CD4-positive, alpha-beta T cell treated with Interleukin-6 for 4 hours (primary cell): ENCODE measurements at regions not wholly inside any gene's neighbourhood (a gene's known extent, or its start where the extent isn't known, plus 50 kb on each side); places are given as distances from the start of the nearest gene placed in this dataset.
"Not testable (repeated sequence)": the region's sequence is repeated elsewhere in the genome, so short reads cannot be mapped to it uniquely, and the experiment has no call there.

Experiments
- DNase-seq: peaks from one replicate; pipeline ENCODE4 v3.0.0-alpha.2; 2020; ENCODE audit warnings: mixed read lengths

GRCh38 chr7:156511426-156511825 is 129.1 kb upstream of the RNF32 start:
- no peak for DNase-seq

- DNase-seq, result no peak
Measured at GRCh38 chr7:156510966-156511365, 129.6 kb upstream of the RNF32 start.

GRCh38 chr7:156509216-156509615 is 131.4 kb upstream of the RNF32 start:
- no peak for DNase-seq

GRCh38 chr7:156505876-156506275 is 134.7 kb upstream of the RNF32 start:
- DNase-seq, result no peak

- DNase-seq, result no peak
Measured at GRCh38 chr7:156504687-156505545, 135.7 kb upstream of the RNF32 start.

- DNase-seq, result no peak
Measured at GRCh38 chr7:156504006-156504405, 136.6 kb upstream of the RNF32 start.

GRCh38 chr7:156503196-156503595 is 137.4 kb upstream of the RNF32 start:
- no peak for DNase-seq

- not testable (repeated sequence) for DNase-seq
Measured at GRCh38 chr7:156501815-156502214, 138.8 kb upstream of the RNF32 start.

- DNase-seq, result no peak
Measured at GRCh38 chr7:156499247-156499881, 141.2 kb upstream of the RNF32 start.

- no peak for DNase-seq
Measured at GRCh38 chr7:156497776-156498509, 142.6 kb upstream of the RNF32 start.

GRCh38 chr7:156496865-156497264 is 143.7 kb upstream of the RNF32 start:
- DNase-seq, result no peak

GRCh38 chr7:156496363-156496769 is 144.2 kb upstream of the RNF32 start:
- DNase-seq, result no peak

GRCh38 chr7:156494960-156495359 is 145.6 kb upstream of the RNF32 start:
- DNase-seq, result no peak

- no peak for DNase-seq
Measured at GRCh38 chr7:156493942-156494341, 146.6 kb upstream of the RNF32 start.

GRCh38 chr7:156492170-156492569 is 148.4 kb upstream of the RNF32 start:
- DNase-seq, result no peak

- DNase-seq, result no peak
Measured at GRCh38 chr7:156491435-156491834, 149.1 kb upstream of the RNF32 start.

- DNase-seq, result no peak
Measured at GRCh38 chr7:156490021-156490800, 150.4 kb upstream of the RNF32 start.

GRCh38 chr7:156487811-156488533 is 152.6 kb upstream of the RNF32 start:
- DNase-seq, result no peak

GRCh38 chr7:156480671-156481070 is 159.9 kb upstream of the RNF32 start:
- DNase-seq, result no peak

- no peak for DNase-seq
Measured at GRCh38 chr7:156479596-156479995, 161.0 kb upstream of the RNF32 start.

GRCh38 chr7:156478486-156478885 is 162.1 kb upstream of the RNF32 start:
- DNase-seq, result no peak

GRCh38 chr7:156475666-156476065 is 164.9 kb upstream of the RNF32 start:
- no peak for DNase-seq
